ENCODE measurements at regions not wholly inside any gene's neighbourhood (a gene's known extent, or its start where the extent isn't known, plus 50 kb on each side); places are given as distances from the start of the nearest gene placed in this dataset.

DNA sequence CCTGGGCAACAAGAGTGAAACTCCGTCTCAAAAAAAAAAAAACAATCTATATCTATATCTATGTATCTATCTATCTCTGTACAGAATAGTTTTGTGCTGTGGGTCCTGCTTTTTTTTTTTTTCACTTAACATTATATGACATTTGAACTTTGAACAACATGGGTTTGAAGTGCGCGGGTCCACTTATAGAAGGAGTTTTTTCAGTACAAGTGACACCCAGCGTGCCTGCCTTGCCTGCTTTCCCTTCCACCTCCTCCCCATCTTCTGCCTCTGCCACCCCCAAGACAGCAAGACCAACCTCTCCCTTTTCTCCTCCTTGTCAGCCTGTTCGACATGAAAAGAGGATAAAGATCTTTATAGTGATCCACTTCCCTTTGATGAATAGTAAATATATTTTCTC, 102.2 kb upstream of the KCNG1 start:
- TF ChIP-seq CTCF (conservative IDR thresholded peaks at IDR 0.05 in 1 of 2, IDR thresholded peaks at IDR 0.05 in 1 of 2; ENCODE audit: low read depth in 1 of 2, low read length in 2 of 2) (no peak), EZH2 (IDR thresholded peaks at IDR 0.05; ENCODE audit: low read length, missing control alignments) (no peak)

Measured in fibroblast of lung (primary cell).